CD14-positive monocyte (primary cell): ENCODE measurements at regions not wholly inside any gene's neighbourhood (a gene's known extent, or its start where the extent isn't known, plus 50 kb on each side); places are given as distances from the start of the nearest gene placed in this dataset.

Experiments used
- DNase-seq, 3 donors: peaks; one replicate each; pipeline ENCODE4 v3.0.0-alpha.2; 2011 to 2022
- H2AFZ ChIP-seq: 2 replicates; pipeline ENCODE4 v1.6.0; 2012; ENCODE audit warnings: mild to moderate bottlenecking, low read depth, low read length, inconsistent platforms; ENCODE audit not compliant: insufficient read depth, poor library complexity, severe bottlenecking
- H3K27ac ChIP-seq, 2 donors: 1 replicate in 1 of 2; 2 replicates in 1 of 2; pipeline ENCODE4 v1.5.1; 2012 to 2013; ENCODE audit warnings: low read length in 2 of 2, control low read depth in 1 of 2, inconsistent platforms in 1 of 2, low read depth in 1 of 2, mild to moderate bottlenecking in 1 of 2
- H3K27me3 ChIP-seq, 2 donors: one replicate each; pipeline versions ENCODE4 v1.6.0 to v1.6.1; 2011 to 2013; ENCODE audit warnings: low read length in 2 of 2; ENCODE audit not compliant: control insufficient read depth in 2 of 2, insufficient read depth in 2 of 2
- H3K36me3 ChIP-seq, 2 donors: replicated peaks in 1 of 2; 1 replicate in 1 of 2; 2 replicates in 1 of 2; pipeline versions ENCODE4 v1.5.1 to v1.6.1; 2012 to 2013; ENCODE audit warnings: low read length in 2 of 2, control low read depth in 1 of 2, inconsistent platforms in 1 of 2, mild to moderate bottlenecking in 1 of 2; ENCODE audit not compliant: insufficient read depth in 2 of 2, control insufficient read depth in 1 of 2
- H3K4me1 ChIP-seq, 2 donors: 1 replicate in 1 of 2; 2 replicates in 1 of 2; pipeline versions ENCODE4 v1.5.1 to v1.6.1; 2012 to 2013; ENCODE audit warnings: low read length in 2 of 2, control low read depth in 1 of 2, inconsistent platforms in 1 of 2, mild to moderate bottlenecking in 1 of 2, moderate library complexity in 1 of 2; ENCODE audit not compliant: insufficient read depth in 2 of 2, control insufficient read depth in 1 of 2
- H3K4me2 ChIP-seq: replicated peaks from 2 replicates; pipeline ENCODE3; 2012; ENCODE audit warnings: low read length, moderate library complexity, mild to moderate bottlenecking; ENCODE audit not compliant: poor library complexity, severe bottlenecking; ENCODE audit errors: extremely low read depth
- H3K4me3 ChIP-seq, 3 experiments: fragments of 200-600 bp in 1 of 3; sonication (generic) in 1 of 3; replicated peaks in 1 of 3; 1 replicate in 2 of 3; 2 replicates in 1 of 3; pipeline ENCODE4 v1.5.1; 2011 to 2013; ENCODE audit warnings: low read length in 3 of 3, mild to moderate bottlenecking in 3 of 3, control low read depth in 2 of 3, low read depth in 2 of 3, inconsistent platforms in 1 of 3, moderate library complexity in 1 of 3
- H3K79me2 ChIP-seq: 2 replicates; pipeline ENCODE4 v1.6.0; 2012; ENCODE audit warnings: mild to moderate bottlenecking, control low read depth, inconsistent platforms, low read length, moderate library complexity; ENCODE audit not compliant: insufficient read depth
- H3K9ac ChIP-seq: 2 replicates; pipeline ENCODE4 v1.6.0; 2017; ENCODE audit warnings: low read length, mild to moderate bottlenecking; ENCODE audit not compliant: insufficient read depth, poor library complexity, severe bottlenecking
- H3K9me3 ChIP-seq, 2 donors: replicated peaks in 1 of 2; 1 replicate in 1 of 2; 2 replicates in 1 of 2; pipeline versions ENCODE4 v1.5.1 to v1.6.1; 2012 to 2013; ENCODE audit warnings: low read length in 2 of 2, control low read depth in 1 of 2; ENCODE audit not compliant: control insufficient read depth in 1 of 2, insufficient read depth in 1 of 2
- H4K20me1 ChIP-seq: 2 replicates; pipeline ENCODE4 v1.6.0; 2012; ENCODE audit warnings: mild to moderate bottlenecking, low read length, control low read depth, moderate library complexity; ENCODE audit not compliant: insufficient read depth
- H3K27ac Mint-ChIP-seq, 7 donors: one replicate each; pipeline ENCODE4 v1.8.0; 2020; ENCODE audit warnings: mild to moderate bottlenecking in 7 of 7, mixed read lengths in 7 of 7, moderate library complexity in 6 of 7, inconsistent platforms in 2 of 7
- H3K27me3 Mint-ChIP-seq, 3 donors: one replicate each; pipeline ENCODE4 v1.8.0; 2021 to 2022; ENCODE audit warnings: low read depth in 3 of 3, mild to moderate bottlenecking in 3 of 3, mixed read lengths in 3 of 3, moderate library complexity in 3 of 3, inconsistent platforms in 1 of 3
- H3K36me3 Mint-ChIP-seq, 2 donors: one replicate each; pipeline ENCODE4 v1.8.0; 2020; ENCODE audit warnings: mixed read lengths in 2 of 2, inconsistent platforms in 1 of 2, mild to moderate bottlenecking in 1 of 2
- H3K4me1 Mint-ChIP-seq: one replicate; pipeline ENCODE4 v1.8.0; 2020; ENCODE audit warnings: mild to moderate bottlenecking, mixed read lengths
- H3K4me3 Mint-ChIP-seq, 2 donors: one replicate each; pipeline ENCODE4 v1.8.0; 2020; ENCODE audit warnings: mild to moderate bottlenecking in 2 of 2, mixed read lengths in 2 of 2, moderate library complexity in 1 of 2
- H3K9me3 Mint-ChIP-seq, 7 donors: one replicate each; pipeline ENCODE4 v1.8.0; 2020 to 2022; ENCODE audit warnings: mixed read lengths in 7 of 7, mild to moderate bottlenecking in 6 of 7, moderate library complexity in 6 of 7, inconsistent platforms in 2 of 7
- WGBS: methylation state at CpG from one replicate; pipeline ENCODE4 v1.1.5; 2013; ENCODE audit warnings: missing lambda C conversion rate; ENCODE audit not compliant: insufficient coverage; 5-methylcytosine and 5-hydroxymethylcytosine counted together
- intact Hi-C, 2 donors: fragments of 100-400 bp; cut with micrococcal nuclease; formaldehyde crosslinking; loops; one replicate each; pipeline versions ENCODE4 v1.15.0 to v1.15.1; 2023
- TF ChIP-seq, protein P1 (sequence below): fragments of 200-600 bp; IDR thresholded peaks from one replicate; pipeline ENCODE4 v1.8.0; 2022; ENCODE audit warnings: antibody characterized with exemption, mild to moderate bottlenecking

DNA sequence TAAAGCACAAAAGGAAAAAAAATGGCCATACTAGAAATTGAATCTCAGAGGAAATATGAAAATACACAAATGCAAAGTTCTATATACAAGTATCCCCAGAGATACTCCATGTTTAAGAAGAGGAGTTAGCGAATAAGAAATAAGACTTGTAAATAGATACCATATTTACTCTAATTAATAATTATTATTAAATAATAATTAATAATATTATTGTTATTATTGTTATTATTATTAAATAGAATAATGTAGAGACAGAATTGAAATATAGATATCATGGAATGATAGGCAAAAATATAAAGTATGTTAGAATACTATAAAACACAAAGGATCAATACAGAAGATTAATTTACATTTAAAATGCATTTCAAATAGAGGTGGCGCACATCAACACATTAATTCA is 1047.5 kb upstream of the MIR17HG start:
- H3K27ac Mint-ChIP-seq: no peak overlapping the region
- Histone ChIP-seq H3K4me2 (no peak overlapping the region), H3K27ac (no peak overlapping the region), H3K4me1 (no peaks in the 10 kb centered on the region), H3K4me3 (no peak overlapping the region), H2AFZ (no peak overlapping the region), H3K9ac (no peak overlapping the region), H3K9me3 (no peaks in the 10 kb centered on the region), H3K27me3 (no peaks in the 10 kb centered on the region), H4K20me1 (no peaks in the 10 kb centered on the region), H3K36me3 (no peaks in the 10 kb centered on the region), H3K79me2 (no peaks in the 10 kb centered on the region)
- H3K4me1 Mint-ChIP-seq: no peaks in the 10 kb centered on the region
- H3K36me3 Mint-ChIP-seq: no peaks in the 10 kb centered on the region
- no peaks in the 10 kb centered on the region for H3K27me3 Mint-ChIP-seq
- 100% methylated on average over 1 of the region's 2 CpGs for WGBS
- TF ChIP-seq, protein P1, sequence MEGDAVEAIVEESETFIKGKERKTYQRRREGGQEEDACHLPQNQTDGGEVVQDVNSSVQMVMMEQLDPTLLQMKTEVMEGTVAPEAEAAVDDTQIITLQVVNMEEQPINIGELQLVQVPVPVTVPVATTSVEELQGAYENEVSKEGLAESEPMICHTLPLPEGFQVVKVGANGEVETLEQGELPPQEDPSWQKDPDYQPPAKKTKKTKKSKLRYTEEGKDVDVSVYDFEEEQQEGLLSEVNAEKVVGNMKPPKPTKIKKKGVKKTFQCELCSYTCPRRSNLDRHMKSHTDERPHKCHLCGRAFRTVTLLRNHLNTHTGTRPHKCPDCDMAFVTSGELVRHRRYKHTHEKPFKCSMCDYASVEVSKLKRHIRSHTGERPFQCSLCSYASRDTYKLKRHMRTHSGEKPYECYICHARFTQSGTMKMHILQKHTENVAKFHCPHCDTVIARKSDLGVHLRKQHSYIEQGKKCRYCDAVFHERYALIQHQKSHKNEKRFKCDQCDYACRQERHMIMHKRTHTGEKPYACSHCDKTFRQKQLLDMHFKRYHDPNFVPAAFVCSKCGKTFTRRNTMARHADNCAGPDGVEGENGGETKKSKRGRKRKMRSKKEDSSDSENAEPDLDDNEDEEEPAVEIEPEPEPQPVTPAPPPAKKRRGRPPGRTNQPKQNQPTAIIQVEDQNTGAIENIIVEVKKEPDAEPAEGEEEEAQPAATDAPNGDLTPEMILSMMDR: no peak
- intact Hi-C loops: no loop called here
- H3K9me3 Mint-ChIP-seq: peaks cover 0 to 4% (median 2%) of the 10 kb centered on the region in 7 donors
- no peak overlapping the region for H3K4me3 Mint-ChIP-seq
- no peak for DNase-seq

DNA sequence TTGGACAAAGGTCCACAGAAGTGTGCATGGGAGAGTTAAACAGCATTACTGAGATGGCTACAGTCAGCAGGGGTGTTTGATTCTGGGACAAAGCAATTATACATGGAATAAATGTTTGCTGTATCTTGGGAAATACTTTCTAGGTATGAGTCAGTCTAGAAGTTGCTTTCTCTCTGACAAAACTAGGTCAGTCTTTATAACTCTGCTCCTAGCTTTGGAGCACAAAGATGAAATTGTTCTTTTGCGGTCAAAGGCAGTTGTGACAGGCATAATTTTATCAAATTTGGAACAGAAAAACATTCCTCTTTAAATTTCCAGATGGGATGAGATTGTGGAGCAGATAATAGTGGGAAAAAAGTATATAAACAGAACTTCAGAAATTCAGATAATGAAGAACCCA is 1045.4 kb upstream of the MIR17HG start:
- no peak overlapping the region for H3K4me3 ChIP-seq
- Mint-ChIP-seq H3K9me3 (peaks cover 0 to 5% (median 2%) of the 10 kb centered on the region in 7 donors), H3K36me3 (no peaks in the 10 kb centered on the region), H3K4me3 (no peak overlapping the region), H3K4me1 (no peaks in the 10 kb centered on the region), H3K27ac (no peak overlapping the region), H3K27me3 (no peaks in the 10 kb centered on the region)
- no peaks in the 10 kb centered on the region for H3K9me3 ChIP-seq
- H3K36me3 ChIP-seq: no peaks in the 10 kb centered on the region
- TF ChIP-seq, protein P1: no peak
- no CpG with 5 or more reads among the region's 1 CpG for WGBS
- intact Hi-C loops: no loop called here
- no peak overlapping the region for H3K9ac ChIP-seq
- H3K4me1 ChIP-seq: no peaks in the 10 kb centered on the region
- DNase-seq: no peak
- no peak overlapping the region for H3K27ac ChIP-seq
- no peaks in the 10 kb centered on the region for H4K20me1 ChIP-seq
- no peak overlapping the region for H2AFZ ChIP-seq
- no peaks in the 10 kb centered on the region for H3K27me3 ChIP-seq
- no peak overlapping the region for H3K4me2 ChIP-seq
- no peaks in the 10 kb centered on the region for H3K79me2 ChIP-seq
